ENCODE measurements at regions not wholly inside any gene's neighbourhood (a gene's known extent, or its start where the extent isn't known, plus 50 kb on each side); places are given as distances from the start of the nearest gene placed in this dataset.
A peak's percentile ranks its signal among the peaks of the same experiment; 100 is the strongest.
"Not testable (repeated sequence)": the region's sequence is repeated elsewhere in the genome, so short reads cannot be mapped to it uniquely, and the experiment has no call there.

- no peak for DNase-seq (ENCODE audit: low read depth)
Observed at GRCh38 chr7:92915348-92915747, 79.0 kb upstream of the CDK6 start.

DNA sequence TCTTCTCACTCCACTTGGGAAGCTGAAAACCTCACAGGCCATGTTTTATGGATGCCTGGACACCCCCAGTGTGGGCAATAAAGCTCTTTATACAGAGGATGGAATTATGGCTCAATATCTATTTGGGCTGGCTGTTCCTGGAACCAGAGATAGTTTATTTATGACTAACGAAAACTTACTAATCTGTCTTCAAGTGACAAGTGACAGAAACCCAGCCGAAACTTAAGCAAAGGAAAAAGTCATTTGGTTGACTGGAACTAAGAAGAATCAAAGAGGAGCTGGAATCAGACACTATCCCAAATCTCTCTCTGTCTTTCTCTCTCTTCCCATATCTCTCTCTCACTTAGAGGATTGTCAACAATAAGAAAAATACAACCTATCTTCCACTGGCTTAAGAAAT, 78.3 kb upstream of the CDK6 start:
- DNase-seq (ENCODE audit: low read depth), result no peak

DNA sequence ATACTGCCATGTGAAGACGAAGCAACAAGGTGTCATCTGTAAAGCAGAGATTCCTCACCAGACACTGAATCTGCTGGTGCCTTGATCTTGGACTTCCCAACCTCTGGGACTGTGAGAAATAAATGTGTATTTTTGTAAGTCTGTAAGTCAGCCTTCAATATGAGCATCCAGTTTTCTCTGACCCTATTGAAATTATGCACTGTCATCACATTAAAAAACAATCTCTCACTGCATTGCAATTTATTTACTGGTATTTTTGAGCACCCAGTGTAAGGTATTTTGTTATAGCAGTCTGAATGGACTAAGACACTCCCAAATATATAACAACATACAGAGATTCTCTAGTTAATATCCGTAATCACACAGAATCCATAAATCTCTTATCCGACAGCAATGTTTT, 77.5 kb upstream of the CDK6 start:
- DNase-seq (ENCODE audit: low read depth), result no peak

- DNase-seq (ENCODE audit: low read depth), result no peak
Observed at GRCh38 chr7:92910976-92911375, 74.6 kb upstream of the CDK6 start.

DNA sequence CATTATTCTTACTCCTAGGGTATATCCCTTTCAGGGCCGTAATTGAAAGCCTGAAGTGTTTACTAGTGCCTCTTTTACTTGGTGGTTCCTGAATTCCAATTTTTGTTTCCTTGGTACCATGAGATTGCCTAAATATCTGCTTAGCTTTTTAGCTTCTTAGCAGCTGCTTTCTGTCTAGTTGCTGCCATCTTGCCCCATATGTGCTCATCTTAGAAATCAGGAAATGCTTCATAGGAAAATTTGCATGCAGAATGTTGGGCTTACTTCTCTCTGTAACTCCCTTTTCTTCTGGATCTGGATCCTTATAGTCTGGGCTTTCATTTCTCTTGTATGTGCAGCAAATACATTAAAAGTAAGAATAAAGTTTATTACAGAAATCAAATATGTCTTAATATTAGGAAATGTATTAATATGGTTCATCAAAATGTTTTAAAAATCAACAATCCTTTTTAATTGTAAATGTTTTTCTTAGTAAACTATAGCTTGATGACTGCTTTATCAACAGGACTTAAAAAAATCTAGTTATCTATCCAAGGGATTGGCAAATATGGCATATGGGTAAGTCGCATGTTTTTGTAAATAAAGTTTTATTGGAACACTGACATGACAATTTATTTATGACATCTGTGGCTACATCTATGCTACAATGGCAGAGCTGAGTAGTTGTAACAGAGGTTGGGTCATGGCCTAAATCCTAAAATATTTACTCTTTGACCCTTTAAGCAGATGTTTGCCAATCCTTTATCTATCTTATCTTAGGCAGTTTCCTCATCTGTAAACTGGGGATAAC, 73.5 kb upstream of the CDK6 start:
- no peak for DNase-seq (ENCODE audit: low read depth)

DNA sequence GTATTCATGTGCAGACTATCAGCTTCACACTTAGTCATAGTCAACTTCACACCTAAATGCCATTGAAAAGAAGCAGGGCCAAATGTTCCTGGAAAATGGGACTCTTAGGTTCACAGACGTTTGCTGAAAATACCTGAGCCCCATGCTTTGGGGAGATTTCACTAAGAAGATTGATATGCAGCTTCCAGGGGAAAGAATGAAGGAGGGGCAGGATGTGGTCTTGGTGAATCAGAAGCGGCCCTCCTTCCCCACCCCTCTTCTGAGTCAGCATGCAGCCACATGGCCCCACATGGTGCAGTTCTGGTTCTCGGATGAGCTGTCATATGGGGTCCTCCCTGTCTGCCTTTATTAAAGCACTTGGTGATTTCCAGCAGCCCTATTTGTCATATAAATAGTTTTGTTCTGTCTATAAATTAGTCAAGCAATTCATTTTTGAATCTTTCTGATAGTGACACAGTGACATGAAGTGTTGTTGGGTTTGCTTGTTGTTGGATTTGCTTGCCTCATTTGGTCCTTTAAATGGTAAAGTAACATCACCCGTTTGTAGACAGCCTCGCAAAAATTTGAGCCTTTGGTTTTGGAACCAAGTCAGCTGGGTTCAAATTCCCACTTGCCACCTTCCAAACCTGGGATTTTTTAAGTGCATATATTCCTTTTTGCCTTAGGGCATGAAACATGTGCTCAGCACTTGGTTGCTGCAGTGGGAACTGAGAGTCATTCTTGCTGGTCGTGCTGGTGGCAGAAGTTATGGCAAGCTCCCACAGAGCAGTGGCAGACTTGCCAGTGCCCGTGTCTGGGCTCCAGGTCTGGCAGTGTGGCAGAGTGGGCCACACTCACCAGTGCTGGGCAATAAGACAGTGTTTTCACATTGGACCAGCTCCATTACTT, 68.1 kb upstream of the CDK6 start:
- DNase-seq (ENCODE audit: low read depth), result peak; percentile 77

DNA sequence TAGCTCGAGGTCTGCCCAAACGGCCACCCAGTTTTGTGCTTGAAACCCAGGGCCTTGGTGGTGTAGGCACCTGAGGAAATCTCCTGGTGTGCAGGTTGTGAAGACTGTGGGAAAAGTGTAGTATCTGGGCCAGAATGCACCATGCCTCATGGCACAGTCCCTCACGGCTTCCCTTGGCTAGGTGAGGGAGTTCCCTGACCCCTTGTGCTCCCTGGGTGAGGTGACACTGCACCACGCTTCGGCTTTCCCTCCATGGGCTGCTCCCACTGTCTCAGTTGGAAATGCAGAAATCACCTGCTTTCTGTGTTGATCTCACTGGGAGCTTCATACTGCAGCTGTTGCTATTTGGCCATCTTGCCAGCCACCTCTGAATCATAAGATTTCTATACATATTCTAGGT, 62.4 kb upstream of the CDK6 start:
- no peak for DNase-seq (ENCODE audit: low read depth)

GRCh38 chr7:92894857-92895256, 58.5 kb upstream of the CDK6 start:
- DNase-seq (ENCODE audit: low read depth), result not testable (repeated sequence)

DNA sequence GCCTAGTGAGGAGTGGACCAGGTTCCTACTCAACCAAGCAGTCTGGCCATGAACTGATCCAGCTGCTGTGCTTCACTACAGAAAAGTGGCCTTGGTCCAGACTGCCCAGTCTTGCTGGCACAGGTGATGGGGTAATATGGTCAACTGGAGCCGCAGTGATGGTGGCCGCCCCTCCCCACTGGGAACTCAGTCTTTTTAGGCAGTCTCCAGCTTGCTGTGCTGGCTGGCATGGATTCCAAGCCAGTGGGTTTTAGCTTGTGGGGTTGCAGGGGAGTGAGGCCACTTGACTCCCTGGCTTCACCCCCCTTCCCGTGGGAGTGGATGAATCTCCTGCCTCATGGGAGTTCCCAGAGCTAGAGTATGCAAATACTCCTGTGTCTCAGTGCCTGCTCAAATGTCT, 52.7 kb upstream of the CDK6 start:
- no peak for DNase-seq (ENCODE audit: low read depth)
